Tongue (tissue), 1 donor: ENCODE measurements at regions not wholly inside any gene's neighbourhood (a gene's known extent, or its start where the extent isn't known, plus 50 kb on each side); places are given as distances from the start of the nearest gene placed in this dataset.

Experiments used
- DNase-seq: peaks from one replicate; pipeline ENCODE4 v3.0.0-alpha.2; 2015

GRCh38 chr7:49376817-49377375, 396.5 kb upstream of the VWC2 start:
- DNase-seq = no peak

DNA sequence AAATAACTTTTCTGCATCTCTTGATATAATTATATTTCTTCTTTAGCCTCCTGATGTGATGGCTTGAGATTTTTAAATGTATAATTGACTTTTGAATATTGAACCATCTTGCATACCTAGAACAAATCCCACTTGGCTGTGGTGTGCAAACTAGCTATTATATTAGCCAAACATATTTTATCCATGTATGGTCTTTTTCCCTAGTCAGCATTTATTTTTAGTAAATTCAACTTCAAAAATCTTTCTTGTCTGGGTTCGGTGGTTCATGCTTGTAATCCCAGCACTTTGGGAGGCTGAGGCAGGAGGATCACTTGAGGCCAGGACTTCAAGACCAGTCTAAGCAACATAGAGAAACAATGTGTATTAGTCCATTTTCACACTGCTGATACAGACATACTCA, 386.6 kb upstream of the VWC2 start:
- DNase-seq = no peak

DNA sequence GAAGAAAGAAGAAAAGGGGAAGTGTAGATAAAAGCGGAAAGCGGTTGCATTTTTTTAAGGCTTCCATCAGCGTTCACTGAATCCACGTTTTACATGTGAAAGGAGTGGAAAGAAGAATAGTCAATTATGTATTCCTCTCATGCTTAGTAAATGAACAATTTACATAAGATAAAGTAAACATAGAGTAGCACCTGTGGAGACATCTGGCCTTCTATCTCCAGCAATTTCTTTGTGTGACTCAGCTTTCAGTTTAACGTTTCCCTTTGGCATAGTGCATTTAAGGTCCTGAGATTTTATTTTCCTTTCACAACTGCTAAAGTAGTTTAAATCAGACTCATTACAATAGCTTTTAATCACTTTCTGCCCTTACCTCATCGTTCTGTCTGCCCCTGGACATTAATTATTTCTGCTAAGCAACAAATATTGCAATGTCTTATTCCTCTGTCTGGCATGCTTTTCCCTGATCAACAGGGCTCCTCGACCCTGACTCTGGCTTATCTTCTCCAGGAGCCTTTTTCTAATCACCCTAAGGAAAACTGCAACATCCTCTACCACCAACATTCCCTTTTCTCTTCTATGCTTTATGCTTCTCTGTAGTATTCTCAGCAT, 383.5 kb upstream of the VWC2 start:
- no peak for DNase-seq

GRCh38 chr7:49396229-49396628, 377.2 kb upstream of the VWC2 start:
- no peak for DNase-seq

GRCh38 chr7:49397750-49398149, 375.7 kb upstream of the VWC2 start:
- DNase-seq = no peak

DNA sequence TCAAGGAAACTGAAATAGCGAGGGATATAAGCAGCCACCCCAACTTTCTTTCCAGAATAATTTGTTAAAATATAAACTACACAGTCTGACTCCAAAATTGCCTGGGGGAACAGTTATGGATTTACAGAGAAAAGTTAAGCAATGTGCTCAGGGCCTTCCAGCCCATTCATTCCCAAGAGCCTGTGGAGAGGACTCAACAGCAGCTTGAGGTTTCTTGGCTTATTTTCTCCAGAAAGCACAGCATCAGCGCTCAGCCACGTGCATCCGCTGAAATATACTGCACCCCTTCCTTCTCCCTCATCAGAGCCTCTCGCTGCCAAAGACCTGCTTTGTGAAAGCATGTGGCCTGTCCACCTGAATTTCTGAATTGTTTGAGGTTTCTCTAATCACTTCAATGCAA, 375.2 kb upstream of the VWC2 start:
- peak; percentile 67 for DNase-seq

DNA sequence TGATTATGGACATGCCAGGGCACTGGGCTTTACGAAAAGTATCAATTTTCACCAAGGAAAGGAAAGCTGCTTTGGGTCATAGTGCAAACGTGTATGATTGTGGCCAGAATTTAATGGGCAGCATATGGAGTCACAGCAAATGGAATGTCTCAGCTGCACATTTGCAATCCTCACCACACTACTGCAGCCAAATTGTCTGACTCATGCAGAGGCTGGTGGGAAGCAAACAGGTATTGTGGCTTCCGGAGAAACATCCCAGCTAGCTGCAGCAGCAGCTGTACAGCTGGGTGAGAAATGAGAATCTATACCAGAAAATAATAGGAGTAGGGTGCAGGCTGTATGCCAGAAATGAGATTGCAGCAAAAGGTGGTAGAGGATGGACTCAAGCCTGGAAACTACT, 374.7 kb upstream of the VWC2 start:
- peak; percentile 64 for DNase-seq

DNA sequence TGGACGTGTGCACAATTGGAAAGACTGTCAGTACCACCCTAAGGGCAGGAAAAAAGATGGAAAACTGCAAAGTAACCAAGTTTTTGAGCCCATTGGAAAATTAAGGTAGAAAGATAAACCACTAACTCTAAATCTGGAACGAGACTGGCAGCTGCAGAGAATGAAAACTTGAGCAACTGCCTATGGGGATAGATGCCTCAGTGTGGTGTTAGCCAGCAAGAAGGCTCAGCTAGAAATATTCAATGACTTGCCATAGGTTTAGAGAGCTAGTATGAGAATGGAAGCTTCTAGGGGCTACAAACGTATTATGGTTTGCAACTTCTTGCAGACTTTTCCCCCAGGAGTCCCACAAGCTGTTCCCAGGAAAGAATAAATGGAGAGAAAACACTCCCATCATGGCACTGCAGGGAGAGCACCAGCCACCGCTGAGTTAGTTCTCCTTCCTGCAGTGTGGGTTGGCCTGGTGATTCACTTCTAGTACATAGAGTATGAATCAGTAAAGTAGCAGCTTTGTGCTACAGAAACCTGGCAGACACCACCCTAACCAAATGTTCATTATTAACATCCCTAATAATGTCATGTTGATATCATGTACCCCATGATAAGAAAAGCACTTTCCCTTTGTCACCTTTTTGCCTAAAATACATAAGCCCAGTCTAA, 372.4 kb upstream of the VWC2 start:
- DNase-seq = no peak

DNA sequence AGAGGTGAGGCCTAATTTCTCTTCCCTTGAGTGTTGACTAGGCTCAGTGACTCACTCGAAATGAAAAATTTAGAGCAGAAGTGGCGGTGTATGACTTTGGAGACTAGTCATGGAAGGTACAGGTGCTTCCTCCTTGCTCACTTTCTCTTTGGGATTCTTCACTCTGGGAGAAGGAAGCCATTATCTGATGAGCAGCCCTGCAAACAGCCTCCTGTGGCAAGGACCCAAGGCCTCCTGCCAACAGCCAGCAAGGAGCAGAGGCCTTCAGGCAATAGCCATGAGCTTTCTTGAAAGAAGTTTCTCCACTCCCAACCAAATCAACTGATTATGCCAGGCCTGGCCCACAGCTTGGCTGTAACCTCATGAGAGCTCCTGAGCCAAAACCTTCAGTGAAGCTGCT, 369.6 kb upstream of the VWC2 start:
- DNase-seq = no peak

DNA sequence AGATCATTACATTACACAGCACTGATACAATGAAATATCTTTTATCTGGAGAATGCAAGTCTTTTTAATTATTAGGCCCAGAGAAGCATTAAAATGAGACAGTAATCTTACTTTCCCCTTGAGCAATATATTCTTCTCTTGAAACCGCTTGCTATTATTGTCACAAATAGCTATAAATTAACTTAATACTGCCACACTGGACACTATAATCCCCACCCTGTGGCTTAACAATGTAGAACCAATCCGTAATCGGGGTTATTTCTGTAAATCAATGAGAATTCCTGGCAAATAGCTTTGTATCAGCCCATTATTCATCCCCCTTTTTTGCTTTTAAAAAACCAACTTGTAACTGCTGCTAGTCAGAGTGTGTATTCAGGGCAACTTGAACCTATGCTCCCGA, 366.2 kb upstream of the VWC2 start:
- no peak for DNase-seq

DNA sequence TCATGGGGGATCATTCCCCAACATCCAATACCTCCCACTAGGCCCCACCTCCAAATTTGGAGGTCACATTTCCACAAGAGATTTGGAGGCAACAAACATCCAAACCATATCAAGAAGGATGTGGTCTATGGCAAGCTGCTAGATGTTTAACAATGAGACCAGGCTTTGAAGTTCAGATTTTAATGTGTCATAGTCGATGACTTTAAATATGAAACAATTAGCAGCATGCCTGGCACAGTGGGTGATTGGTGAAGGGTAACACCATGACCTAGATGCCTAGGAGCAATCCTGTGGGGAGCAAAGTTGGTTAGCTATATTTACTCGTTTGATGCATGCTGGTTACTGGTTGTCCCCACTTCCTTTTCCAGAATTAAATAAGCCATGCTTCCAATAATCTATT, 356.4 kb upstream of the VWC2 start:
- DNase-seq = no peak

DNA sequence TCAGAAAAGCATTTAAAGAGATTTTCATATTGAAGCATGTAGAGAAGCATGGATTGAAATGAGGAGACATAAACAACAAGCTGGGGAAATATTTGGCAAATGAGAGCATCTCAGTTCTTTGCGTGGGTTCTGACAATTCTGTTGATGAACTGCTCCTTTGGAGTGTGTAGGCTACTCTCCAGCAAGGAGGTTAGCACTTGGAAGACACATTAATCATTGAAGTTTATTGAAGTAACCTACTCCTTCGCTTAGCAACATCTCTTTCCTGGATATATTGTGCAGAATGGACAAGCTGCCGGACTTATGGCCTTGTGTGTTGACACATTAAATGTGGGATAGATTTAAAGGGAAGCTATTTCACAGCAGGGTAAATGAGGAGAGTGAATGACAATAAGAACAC, 354.5 kb upstream of the VWC2 start:
- no peak for DNase-seq

DNA sequence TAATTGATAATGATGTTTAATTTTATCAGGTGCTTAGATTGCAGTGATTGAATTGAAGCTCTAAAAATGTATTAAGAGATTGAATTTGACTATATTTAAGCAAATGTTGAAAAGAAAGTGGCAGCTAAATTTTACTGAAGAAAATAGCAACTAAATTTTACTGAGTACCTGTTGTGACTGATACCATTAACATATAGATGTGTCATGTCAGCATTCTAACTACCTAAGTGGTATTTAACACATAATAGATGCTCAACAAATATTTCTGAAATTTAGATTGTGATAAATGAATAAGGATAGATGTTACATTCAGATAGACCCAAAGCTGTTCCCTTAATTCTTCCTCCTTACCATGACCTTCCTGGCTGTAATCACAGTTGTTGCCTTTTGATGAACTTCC, 350.9 kb upstream of the VWC2 start:
- DNase-seq = no peak

DNA sequence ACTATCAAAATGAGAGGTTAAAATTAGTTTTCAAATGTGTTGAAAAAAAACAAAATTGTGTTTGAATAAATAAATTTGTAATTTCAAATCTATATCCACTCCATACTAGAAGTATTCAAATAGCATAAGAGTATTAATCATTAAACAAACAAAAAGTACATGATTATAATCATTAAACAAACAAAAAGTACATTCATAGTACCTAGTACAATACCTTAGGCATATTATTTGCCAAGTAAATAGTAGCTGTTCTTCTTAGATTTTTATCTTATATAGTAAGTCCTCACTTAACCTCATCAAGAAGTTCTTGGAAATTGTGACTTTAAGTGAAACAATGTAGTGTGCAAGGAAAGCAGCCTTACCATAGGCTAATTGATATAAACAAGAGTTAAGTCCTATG, 349.3 kb upstream of the VWC2 start:
- no peak for DNase-seq

DNA sequence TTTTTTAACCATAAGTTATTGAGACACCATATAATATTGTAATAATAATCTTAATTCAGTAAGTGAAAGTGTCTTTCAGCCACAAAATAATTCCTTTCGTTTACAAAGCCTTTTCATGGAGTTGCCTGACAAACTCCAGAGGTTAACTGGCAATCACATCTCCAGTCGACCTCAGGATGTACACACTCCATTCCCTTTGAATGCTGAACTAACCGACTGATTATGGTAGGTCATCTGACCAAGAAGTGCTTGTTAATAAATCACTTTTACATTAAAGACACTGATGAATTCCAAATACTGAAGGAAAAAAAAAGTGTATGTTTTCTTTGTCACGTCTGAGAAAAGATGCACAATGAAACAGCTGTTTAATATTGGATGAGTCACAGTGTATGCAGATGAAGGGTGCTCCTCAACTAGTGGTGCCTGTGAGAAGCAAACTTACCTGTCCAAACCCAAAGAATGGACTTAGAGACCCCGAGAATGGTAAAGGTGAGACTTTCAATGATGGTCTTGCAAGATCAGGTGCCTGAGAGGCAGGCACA, 348.1 kb upstream of the VWC2 start:
- no peak for DNase-seq

DNA sequence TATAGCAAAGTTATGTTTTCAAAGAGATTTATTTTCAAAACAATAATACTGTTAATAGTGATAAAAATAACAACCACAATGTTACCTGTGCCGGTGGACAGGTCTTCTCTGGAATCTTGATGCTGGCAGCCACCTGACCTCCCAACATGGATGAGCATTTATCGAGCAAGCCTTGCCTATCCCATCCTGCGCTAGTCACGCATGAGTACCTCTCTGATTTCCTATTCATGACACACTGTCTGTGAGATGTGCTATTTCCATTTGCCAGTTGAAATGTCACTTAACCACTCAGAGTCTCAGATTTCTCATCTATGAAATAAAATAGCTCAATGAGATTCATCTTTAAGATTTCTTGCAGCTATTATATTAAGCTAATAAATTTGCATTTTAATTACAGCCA, 341.2 kb upstream of the VWC2 start:
- DNase-seq = no peak

- DNase-seq = no peak
Observed at GRCh38 chr7:49433794-49434193, 339.6 kb upstream of the VWC2 start.

GRCh38 chr7:49434846-49435245, 338.6 kb upstream of the VWC2 start:
- no peak for DNase-seq

DNA sequence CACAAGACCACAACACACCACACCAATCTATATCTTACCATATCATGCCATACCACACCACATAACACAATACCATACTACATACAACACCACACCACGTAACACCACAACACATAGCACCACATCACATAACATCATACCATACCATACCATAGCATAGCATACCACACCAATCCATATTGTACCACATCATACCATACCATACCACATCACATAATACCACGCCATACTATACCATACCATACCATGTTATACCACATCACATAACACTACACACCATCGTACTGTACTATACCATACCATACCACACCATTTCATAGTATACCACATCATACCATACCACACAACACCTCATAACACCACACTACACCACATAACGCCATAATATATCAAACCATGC, 335.2 kb upstream of the VWC2 start:
- no peak for DNase-seq

DNA sequence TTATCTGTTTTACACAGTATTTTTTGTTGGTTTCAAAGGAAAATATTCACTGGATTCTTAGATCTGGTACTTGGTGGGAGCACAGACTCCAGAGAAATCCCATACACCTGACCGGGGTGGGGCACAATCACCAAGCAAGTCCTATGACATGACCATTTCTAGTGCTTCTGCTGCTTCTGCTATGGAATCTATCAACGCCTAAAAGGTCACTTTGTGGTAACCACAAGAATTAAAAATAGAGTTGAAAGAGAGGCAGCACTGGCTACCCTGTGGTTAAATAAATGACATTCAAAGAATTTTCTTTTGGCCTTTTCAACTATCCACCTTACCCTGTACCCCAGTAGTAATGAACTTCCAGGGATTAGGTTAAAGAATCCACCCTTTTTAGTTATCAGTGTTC, 329.9 kb upstream of the VWC2 start:
- no peak for DNase-seq

- DNase-seq = no peak
Observed at GRCh38 chr7:49453486-49453885, 320.0 kb upstream of the VWC2 start.

GRCh38 chr7:49479441-49479840, 294.0 kb upstream of the VWC2 start:
- no peak for DNase-seq

DNA sequence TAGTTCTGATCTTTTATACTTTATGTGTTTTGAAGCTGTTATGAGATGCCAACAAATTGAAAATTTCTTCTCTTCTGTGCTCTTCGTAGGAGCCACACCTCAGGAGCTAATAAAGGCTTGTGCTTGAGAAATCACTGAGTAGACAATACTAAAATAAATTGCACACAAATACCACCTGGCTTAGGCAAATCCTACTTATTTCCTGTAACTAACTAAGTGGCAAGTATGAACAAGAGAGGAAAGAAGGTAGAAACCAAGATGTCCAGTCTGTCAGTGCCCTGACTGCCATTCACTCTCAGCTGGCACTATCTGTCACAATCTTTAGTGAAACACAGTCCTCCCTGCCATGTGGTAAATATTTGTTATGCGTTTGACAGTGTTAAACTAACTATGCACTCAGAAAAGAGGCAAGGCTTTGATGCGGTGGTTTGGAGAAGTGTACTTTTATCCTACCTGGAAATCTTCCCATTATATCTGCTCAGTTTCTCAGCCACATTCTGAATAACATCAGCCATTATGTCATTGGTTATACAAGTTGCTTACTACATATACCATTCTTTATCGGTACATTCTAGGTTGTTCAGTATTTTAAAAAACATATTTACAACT, 293.4 kb upstream of the VWC2 start:
- DNase-seq = no peak

- DNase-seq = no peak
Observed at GRCh38 chr7:49481075-49481474, 292.4 kb upstream of the VWC2 start.
